ENCODE measurements at regions not wholly inside any gene's neighbourhood (a gene's known extent, or its start where the extent isn't known, plus 50 kb on each side); places are given as distances from the start of the nearest gene placed in this dataset.

GRCh38 chr11:22567759-22568158 is 57.9 kb downstream of the FANCF start:
- Histone ChIP-seq H3K4me1 (ENCODE audit: low read depth, poor library complexity, severe bottlenecking) (no peaks in the 10 kb centered on the region), H4K20me1 (ENCODE audit: insufficient read depth) (no peaks in the 10 kb centered on the region)
- TF ChIP-seq CTCF (conservative IDR thresholded peaks at IDR 0.05; ENCODE audit: low read depth, low read length): no peak

GRCh38 chr11:22566293-22566692 is 59.3 kb downstream of the FANCF start:
- Histone ChIP-seq H3K4me1 (ENCODE audit: low read depth, poor library complexity, severe bottlenecking) (no peaks in the 10 kb centered on the region), H3K4me2 (no peak overlapping the region), H2AFZ (ENCODE audit: low read depth) (no peak overlapping the region), H3K27me3 (ENCODE audit: insufficient read depth, low read depth) (no peaks in the 10 kb centered on the region), H4K20me1 (ENCODE audit: insufficient read depth) (no peaks in the 10 kb centered on the region), H3K79me2 (ENCODE audit: insufficient read depth, low read depth) (no peaks in the 10 kb centered on the region), H3K36me3 (ENCODE audit: insufficient read depth) (no peaks in the 10 kb centered on the region), H3K9ac (no peak overlapping the region), H3K27ac (no peak overlapping the region), H3K4me3 (IDR thresholded peaks at IDR 0.05; ENCODE audit: insufficient read depth, low read depth, low read length) (no peak overlapping the region)
- TF ChIP-seq CTCF (conservative IDR thresholded peaks at IDR 0.05; ENCODE audit: low read depth, low read length): no peak

More at GRCh38 chr11:22567759-22568158, 57.9 kb downstream of the FANCF start:
- H3K36me3 ChIP-seq (ENCODE audit: insufficient read depth): no peaks in the 10 kb centered on the region
- H3K4me3 ChIP-seq (IDR thresholded peaks at IDR 0.05; ENCODE audit: insufficient read depth, low read depth, low read length): no peak overlapping the region
- H3K27ac ChIP-seq: no peak overlapping the region
- no peaks in the 10 kb centered on the region for H3K27me3 ChIP-seq (ENCODE audit: insufficient read depth, low read depth)
- H3K9ac ChIP-seq: no peak overlapping the region
- no peaks in the 10 kb centered on the region for H3K79me2 ChIP-seq (ENCODE audit: insufficient read depth, low read depth)
- H3K4me2 ChIP-seq: no peak overlapping the region
- no peak overlapping the region for H2AFZ ChIP-seq (ENCODE audit: low read depth)

GRCh38 chr11:22561283-22561682 is 64.3 kb downstream of the FANCF start:
- H3K4me1 ChIP-seq (ENCODE audit: low read depth, poor library complexity, severe bottlenecking): no peaks in the 10 kb centered on the region
- no peak overlapping the region for H3K27ac ChIP-seq

GRCh38 chr11:22559416-22559815 is 66.2 kb downstream of the FANCF start:
- H3K36me3 ChIP-seq (ENCODE audit: insufficient read depth): no peaks in the 10 kb centered on the region
- no peaks in the 10 kb centered on the region for H3K27me3 ChIP-seq (ENCODE audit: insufficient read depth, low read depth)
- no peak overlapping the region for H2AFZ ChIP-seq (ENCODE audit: low read depth)
- no peak overlapping the region for H3K4me2 ChIP-seq
- no peak overlapping the region for H3K4me3 ChIP-seq (IDR thresholded peaks at IDR 0.05; ENCODE audit: insufficient read depth, low read depth, low read length)
- H3K9ac ChIP-seq: no peak overlapping the region
- H4K20me1 ChIP-seq (ENCODE audit: insufficient read depth): no peaks in the 10 kb centered on the region
- H3K27ac ChIP-seq: no peak overlapping the region
- H3K79me2 ChIP-seq (ENCODE audit: insufficient read depth, low read depth): no peaks in the 10 kb centered on the region
- H3K4me1 ChIP-seq (ENCODE audit: low read depth, poor library complexity, severe bottlenecking): peaks cover 4% of the 10 kb centered on the region
- no peak for TF ChIP-seq CTCF (conservative IDR thresholded peaks at IDR 0.05; ENCODE audit: low read depth, low read length)

More at GRCh38 chr11:22561283-22561682, 64.3 kb downstream of the FANCF start:
- Histone ChIP-seq H3K4me3 (IDR thresholded peaks at IDR 0.05; ENCODE audit: insufficient read depth, low read depth, low read length) (no peak overlapping the region), H3K79me2 (ENCODE audit: insufficient read depth, low read depth) (no peaks in the 10 kb centered on the region), H3K36me3 (ENCODE audit: insufficient read depth) (no peaks in the 10 kb centered on the region), H3K27me3 (ENCODE audit: insufficient read depth, low read depth) (no peaks in the 10 kb centered on the region), H3K4me2 (no peak overlapping the region), H2AFZ (ENCODE audit: low read depth) (no peak overlapping the region), H4K20me1 (ENCODE audit: insufficient read depth) (no peaks in the 10 kb centered on the region), H3K9ac (no peak overlapping the region)
- no peak for TF ChIP-seq CTCF (conservative IDR thresholded peaks at IDR 0.05; ENCODE audit: low read depth, low read length)
